NCI-H146 treated with DMSO at 0.1 percent for 48 hours (cell line): ENCODE measurements at regions not wholly inside any gene's neighbourhood (a gene's known extent, or its start where the extent isn't known, plus 50 kb on each side); places are given as distances from the start of the nearest gene placed in this dataset.

Experiments used
- DNase-seq: peaks from one replicate; lab custom pipeline; 2025; ENCODE audit not compliant: unreplicated experiment; lab: John Stamatoyannopoulos, UW

DNA sequence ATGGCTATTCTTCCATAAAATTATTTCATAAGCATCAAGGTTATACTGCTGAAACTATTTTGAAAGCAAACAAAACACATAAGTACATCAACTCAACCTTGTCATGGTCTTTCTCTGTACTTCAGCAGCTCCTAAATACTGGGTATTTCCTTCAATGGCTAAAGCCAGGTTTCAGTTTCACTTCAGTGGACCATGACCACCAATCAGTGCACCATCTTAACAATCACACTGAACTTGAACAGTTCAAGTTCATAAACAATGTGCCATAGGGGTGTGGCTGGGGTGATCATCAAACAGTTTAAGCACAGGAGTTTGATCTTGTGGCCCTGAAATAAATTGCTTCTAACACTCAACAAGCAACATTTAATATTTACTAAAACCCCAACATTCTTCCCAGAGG lies 124.1 kb upstream of the FIGN start:
- DNase-seq = no peak

DNA sequence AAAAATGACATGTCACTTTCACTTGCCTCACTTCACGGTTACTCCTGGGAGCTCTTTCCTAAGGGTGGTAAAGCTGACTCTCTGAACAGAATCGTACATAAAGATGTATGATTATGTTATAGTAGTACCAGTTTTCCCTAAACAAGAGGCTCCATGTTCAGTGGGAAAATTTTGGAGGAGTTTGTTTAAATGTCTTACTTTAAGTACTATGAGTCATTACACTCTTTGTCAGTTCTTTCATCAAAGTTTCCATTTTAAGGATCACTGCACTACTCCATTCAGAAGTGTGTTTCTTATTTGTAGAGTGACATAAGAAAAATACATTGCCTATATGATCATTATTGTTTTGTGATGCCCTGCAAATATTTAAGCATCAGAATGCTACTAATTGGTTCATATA lies 121.1 kb upstream of the FIGN start:
- DNase-seq = no peak

GRCh38 chr2:163852616-163853015 lies 116.8 kb upstream of the FIGN start:
- no peak for DNase-seq

- no peak for DNase-seq
These were observed 114.1 kb upstream of the FIGN start for GRCh38 chr2:163849756-163850435.

DNA sequence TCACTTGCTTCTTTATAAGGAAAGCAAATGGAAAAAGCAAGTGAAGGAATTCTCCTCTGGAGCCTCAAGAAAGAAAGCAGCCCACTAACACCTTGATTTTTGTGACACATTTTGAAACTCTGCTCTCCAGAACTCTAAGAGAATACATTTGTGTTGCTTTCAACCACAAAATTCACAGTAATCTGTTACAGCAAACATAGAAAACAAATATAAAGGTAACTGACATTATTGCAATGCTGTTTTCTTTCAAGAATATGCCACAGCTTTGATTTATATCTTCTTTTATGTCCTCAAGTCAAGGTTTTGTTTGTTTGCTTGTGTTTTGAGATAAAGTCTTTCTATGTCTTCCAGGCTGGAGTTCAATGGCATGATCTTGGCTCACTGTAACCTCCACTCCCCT lies 103.1 kb upstream of the FIGN start:
- no peak for DNase-seq

- no peak for DNase-seq
These were observed 100.4 kb upstream of the FIGN start for GRCh38 chr2:163836167-163836566.

GRCh38 chr2:163834841-163835240 lies 99.0 kb upstream of the FIGN start:
- no peak for DNase-seq

DNA sequence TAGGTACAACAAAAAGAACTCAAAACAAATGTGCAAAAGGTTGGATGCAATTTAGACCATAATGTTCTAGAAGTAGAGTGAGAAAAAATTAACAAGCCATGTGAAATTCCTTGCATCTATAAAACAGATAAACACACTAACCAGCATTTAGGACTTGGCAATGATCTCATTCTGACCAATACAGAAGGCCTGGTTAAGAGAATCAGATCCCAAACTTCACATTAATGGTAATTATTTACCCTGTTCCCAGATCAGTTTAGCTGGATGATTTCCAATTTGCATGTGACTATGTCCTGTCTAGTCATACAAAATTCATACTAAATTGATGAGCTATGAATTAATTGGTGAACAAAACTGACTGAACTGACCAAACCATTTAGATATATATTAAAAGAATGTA lies 98.4 kb upstream of the FIGN start:
- no peak for DNase-seq

GRCh38 chr2:163828771-163829170 lies 93.0 kb upstream of the FIGN start:
- no peak for DNase-seq

DNA sequence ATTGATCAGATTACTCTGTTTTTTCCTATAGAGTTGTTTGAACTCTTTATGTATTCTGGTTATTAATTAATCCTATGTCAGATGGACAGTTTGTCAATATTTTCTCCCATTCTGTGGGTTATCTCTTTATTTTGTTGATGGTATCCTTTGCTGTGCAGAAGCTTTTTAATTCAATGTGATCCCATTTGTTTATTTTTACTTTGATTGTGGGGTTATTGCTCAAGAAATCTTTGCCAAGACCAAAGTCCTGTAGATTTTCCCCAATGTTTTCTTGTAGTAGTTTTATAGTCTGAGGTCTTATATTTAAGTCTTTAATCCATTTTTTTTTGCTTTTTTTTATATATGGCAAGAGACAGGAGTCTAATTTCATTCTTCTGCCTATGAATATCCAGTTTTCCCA lies 86.2 kb upstream of the FIGN start:
- DNase-seq = no peak

- DNase-seq = no peak
These were observed 77.2 kb upstream of the FIGN start for GRCh38 chr2:163812926-163813520.

- DNase-seq = no peak
These were observed 72.6 kb upstream of the FIGN start for GRCh38 chr2:163808406-163808805.

GRCh38 chr2:163802284-163802683 lies 66.5 kb upstream of the FIGN start:
- no peak for DNase-seq

DNA sequence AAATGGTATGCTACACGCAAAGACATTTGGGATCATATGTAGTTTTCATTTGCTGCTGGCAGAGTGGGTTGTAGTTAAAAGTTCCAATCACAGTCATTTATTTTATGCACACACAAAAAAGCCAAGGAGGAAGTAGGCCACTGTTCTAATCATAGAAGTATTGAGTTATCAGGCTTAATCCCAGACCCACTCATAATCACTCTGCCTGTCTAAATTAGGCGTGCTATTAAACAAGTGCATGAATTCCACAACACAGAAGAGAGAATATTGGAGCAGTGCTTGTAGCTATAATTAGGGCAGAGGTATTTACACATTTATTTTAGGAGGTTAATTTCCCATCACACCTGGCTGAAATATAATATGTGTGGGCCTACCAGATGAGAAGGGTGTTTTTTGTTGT lies 65.7 kb upstream of the FIGN start:
- DNase-seq = no peak

DNA sequence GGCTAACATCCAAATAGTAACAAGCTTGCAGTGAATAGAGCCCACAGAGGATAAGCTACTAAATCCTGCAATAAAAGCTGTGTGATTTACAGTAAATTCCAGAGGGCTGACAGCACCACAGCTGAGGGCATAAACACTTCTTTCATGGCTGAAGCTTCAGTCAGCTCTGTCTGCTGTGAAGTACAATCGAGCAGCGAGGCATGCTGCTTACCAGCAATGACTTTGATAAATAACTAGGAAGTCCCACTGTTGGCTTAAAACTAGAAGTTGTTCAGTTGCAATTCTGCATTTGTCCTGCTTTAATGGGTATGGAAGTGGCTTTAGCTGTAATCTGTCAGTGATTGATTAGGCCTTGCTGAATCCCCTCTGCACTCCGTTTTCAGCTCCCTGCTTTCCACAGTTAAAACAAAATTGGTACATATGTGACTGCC lies 65.2 kb upstream of the FIGN start:
- DNase-seq = no peak

DNA sequence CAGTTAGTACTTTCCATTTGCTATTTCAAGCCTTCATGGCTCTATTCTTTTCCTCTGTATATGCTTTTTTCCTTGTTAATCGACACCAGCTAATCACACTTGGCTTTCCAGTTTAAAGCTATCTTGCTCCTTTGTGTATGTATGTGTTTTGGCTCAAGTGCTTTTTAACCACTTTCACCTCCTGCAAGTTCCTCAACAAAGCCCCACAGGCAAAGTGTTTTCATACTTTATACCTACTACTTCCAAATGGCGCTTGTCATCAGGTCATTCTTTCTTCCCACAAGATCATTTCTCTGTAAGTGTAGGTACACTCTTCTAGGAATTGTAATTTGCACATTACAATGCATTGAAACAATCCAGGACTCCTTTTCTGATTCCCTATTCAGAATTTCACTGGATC lies 64.0 kb upstream of the FIGN start:
- DNase-seq = no peak

- DNase-seq = no peak
These were observed 58.8 kb upstream of the FIGN start for GRCh38 chr2:163794635-163795034.
